K562 (cell line): ENCODE measurements at regions not wholly inside any gene's neighbourhood (a gene's known extent, or its start where the extent isn't known, plus 50 kb on each side); places are given as distances from the start of the nearest gene placed in this dataset.

Source experiments
- ATAC-seq: fragments of 200-7000 bp; cut with Tn5 transposase; 3 replicates; pipeline ENCODE4 v1.9.1; 2020; ENCODE audit warnings: moderate library complexity
- BruUV-seq: library from RNA; stranded (reverse); fragments of 400-500 nt; replicated peaks from 2 replicates; lab custom pipeline; 2021; lab: Mats Ljungman, UMichigan
- CTCF ChIA-PET: fragments of 300-600 bp; formaldehyde crosslinking; extraction: SDS; loops from one replicate; lab custom pipeline; 2021; ENCODE audit warnings: low intra/inter-chr PET ratio; lab: Yijun Ruan, JAX
- POLR2A ChIA-PET: fragments of 300-600, 350-650 bp; sonication (Branson Sonifier 250); formaldehyde crosslinking; extraction: SDS; loops from one replicate; lab custom pipeline; 2021; ENCODE audit warnings: antibody characterized with exemption, inconsistent platforms; lab: Yijun Ruan, JAX
- DNase-seq, 4 experiments: peaks; one replicate each; pipeline versions ENCODE4 v3.0.0 to v3.0.0-alpha.2; 2011 to 2018; ENCODE audit warnings: low spot score in 3 of 4, mixed read lengths in 3 of 4; ENCODE audit errors: extremely low read depth in 1 of 4
- FAIRE-seq: peaks from 2 replicates; lab custom pipeline; 2011; peaks lifted over from hg19 to GRCh38; lab: Jason Lieb, UNC
- H2AFZ ChIP-seq: 2 replicates; pipeline ENCODE4 v1.6.0; 2011; ENCODE audit warnings: low read depth, low read length, control low read depth, inconsistent platforms
- H3K27ac ChIP-seq: fragments of 200-600 bp; 3 replicates; pipeline ENCODE4 v1.8.0; 2011; ENCODE audit warnings: low read depth, mild to moderate bottlenecking, control low read depth, inconsistent platforms, low read length, moderate library complexity, mixed read lengths; ENCODE audit errors: extremely low read depth
- H3K27me3 ChIP-seq, 2 experiments: fragments of 300-600 bp in 1 of 2; 2 replicates in 1 of 2; 3 replicates in 1 of 2; pipeline versions ENCODE4 v1.6.0 to v1.8.0; 2011; ENCODE audit warnings: inconsistent platforms in 2 of 2, low read length in 2 of 2, mild to moderate bottlenecking in 1 of 2, mixed read lengths in 1 of 2, moderate library complexity in 1 of 2; ENCODE audit not compliant: control insufficient read depth in 2 of 2, insufficient read depth in 2 of 2
- H3K36me3 ChIP-seq: fragments of 300-600 bp; 3 replicates; pipeline ENCODE4 v1.8.0; 2011; ENCODE audit warnings: mild to moderate bottlenecking, low read length, inconsistent platforms; ENCODE audit not compliant: control insufficient read depth, insufficient read depth
- H3K4me1 ChIP-seq, 2 experiments: fragments of 200-600 bp in 1 of 2; replicated peaks in 1 of 2; 2 replicates in 1 of 2; 3 replicates in 1 of 2; pipeline versions ENCODE4 v1.5.1 to v1.8.0; 2011; ENCODE audit warnings: inconsistent platforms in 2 of 2, low read length in 2 of 2, mild to moderate bottlenecking in 1 of 2, mixed read lengths in 1 of 2, moderate library complexity in 1 of 2; ENCODE audit not compliant: control insufficient read depth in 2 of 2, insufficient read depth in 2 of 2
- H3K4me2 ChIP-seq: 2 replicates; pipeline ENCODE4 v1.6.1; 2011; ENCODE audit warnings: low read length, control low read depth, inconsistent platforms, mixed read lengths; ENCODE audit not compliant: insufficient read depth
- H3K4me3 ChIP-seq: fragments of 200-600 bp; sonication (generic), shearing (Covaris generic); 2 replicates; pipeline ENCODE4 v1.5.1; 2016; ENCODE audit warnings: control low read depth, inconsistent platforms
- H3K79me2 ChIP-seq: fragments of 200-600 bp; 3 replicates; pipeline ENCODE4 v1.8.0; 2011; ENCODE audit warnings: low read length, inconsistent platforms; ENCODE audit not compliant: control insufficient read depth, insufficient read depth
- H3K9ac ChIP-seq, 2 experiments: 2 replicates each; pipeline versions ENCODE4 v1.6.0 to v1.6.1; 2011; ENCODE audit warnings: low read depth in 2 of 2, low read length in 2 of 2, control low read depth in 1 of 2, inconsistent platforms in 1 of 2, mild to moderate bottlenecking in 1 of 2, mixed read lengths in 1 of 2; ENCODE audit not compliant: insufficient read depth in 1 of 2
- H3K9me1 ChIP-seq: one replicate; pipeline ENCODE4 v1.6.0; 2011; ENCODE audit warnings: inconsistent platforms, mild to moderate bottlenecking, low read length, moderate library complexity; ENCODE audit not compliant: control insufficient read depth, insufficient read depth
- H3K9me3 ChIP-seq: replicated peaks from 2 replicates; pipeline ENCODE4 v1.5.1; 2011; ENCODE audit warnings: low read depth, low read length, inconsistent platforms; ENCODE audit not compliant: control insufficient read depth, insufficient read depth
- H4K20me1 ChIP-seq: replicated peaks from 2 replicates; pipeline ENCODE4 v1.6.1; 2011; ENCODE audit warnings: low read length, inconsistent platforms, mixed read lengths; ENCODE audit not compliant: control insufficient read depth, insufficient read depth
- CHAMP1 ChIP-seq: fragments of 450-650 bp; IDR thresholded peaks from 2 replicates; pipeline ENCODE4 v1.6.1; 2016; ENCODE audit warnings: mild to moderate bottlenecking
- MLX ChIP-seq, 2 experiments: fragments of 450-650 bp in 1 of 2; sonication (generic) in 1 of 2; formaldehyde crosslinking; conservative IDR thresholded peaks; 2 replicates each; pipeline versions ENCODE4 v1.4.0 to v1.8.1; 2020 to 2022; ENCODE audit warnings: mild to moderate bottlenecking in 1 of 2, missing genetic modification reagents in 1 of 2
- NR2C2 ChIP-seq, 2 experiments: fragments of 200-800 bp in 1 of 2; sonication (Bioruptor generic) in 1 of 2; sonication (generic) in 1 of 2; formaldehyde crosslinking in 1 of 2; IDR thresholded peaks; 2 replicates each; pipeline versions ENCODE4 v1.6.1 to v1.8.0; 2016 to 2022; ENCODE audit warnings: mild to moderate bottlenecking in 1 of 2, missing compliant biosample characterization in 1 of 2, missing genetic modification characterization in 1 of 2, missing genetic modification reagents in 1 of 2
- TEAD4 ChIP-seq, 2 experiments: sonication (generic) in 1 of 2; formaldehyde crosslinking in 1 of 2; IDR thresholded peaks; 2 replicates each; pipeline versions ENCODE4 v1.6.1 to v1.8.0; 2012 to 2022; ENCODE audit warnings: borderline replicate concordance in 1 of 2, inconsistent platforms in 1 of 2, low read length in 1 of 2, mild to moderate bottlenecking in 1 of 2, missing genetic modification reagents in 1 of 2
- ZNF277 ChIP-seq: fragments of 250-450 bp; sonication (Bioruptor Pico); IDR thresholded peaks from 2 replicates; pipeline ENCODE4 v1.8.0; 2022; ENCODE audit warnings: inconsistent platforms, mild to moderate bottlenecking, moderate library complexity, borderline replicate concordance
- ZNF586 ChIP-seq: fragments of 450-650 bp; formaldehyde crosslinking; conservative IDR thresholded peaks from 2 replicates; pipeline ENCODE4 v1.4.0; 2020; ENCODE audit warnings: mild to moderate bottlenecking, moderate library complexity
- whole genome bisulfite sequencing: fragments of 100-300 bp; shearing (Covaris generic); methylation state at CpG from one replicate; pipeline ENCODE4 v1.1.6; 2016; ENCODE audit warnings: low coverage, mixed read lengths; ENCODE audit not compliant: insufficient coverage; ENCODE audit errors: missing lambda C conversion rate; 5-methylcytosine and 5-hydroxymethylcytosine counted together
- in situ Hi-C: fragments of 300-500 bp; cut with MboI; formaldehyde crosslinking; loops from 4 replicates; pipeline ENCODE4 v1.15.0; 2018; ENCODE audit warnings: inconsistent platforms, mixed read lengths
- intact Hi-C: fragments of 100-400 bp; cut with micrococcal nuclease; formaldehyde crosslinking; loops from 2 replicates; pipeline ENCODE4 v1.14.2; 2022

- Histone ChIP-seq H4K20me1 (no peaks in the 10 kb centered on the region), H3K9me1 (no peaks in the 10 kb centered on the region), H3K9ac (no peak overlapping the region), H3K9me3 (no peaks in the 10 kb centered on the region), H3K27me3 (peaks cover 2 to 4% of the 10 kb centered on the region in 2 experiments; a peak in 1 of 5 replicates), H3K27ac (no peak overlapping the region), H3K79me2 (no peaks in the 10 kb centered on the region), H3K36me3 (no peaks in the 10 kb centered on the region), H3K4me2 (no peak overlapping the region), H3K4me1 (no peaks in the 10 kb centered on the region), H2AFZ (no peak overlapping the region), H3K4me3 (no peak overlapping the region)
- in situ Hi-C loops (no loop called here), intact Hi-C loops (no loop called here)
- ChIA-PET POLR2A (no interaction called here), CTCF (no interaction called here)
- ATAC-seq (no peak), DNase-seq (no peak), FAIRE-seq (no peak)
- BruUV-seq, result no TSS peak
- TF ChIP-seq CHAMP1 (no peak), TEAD4 (IDR thresholded peaks at IDR 0.05; ENCODE audit: low read length) (no peak), TEAD4 (CRISPR knock-in tag; IDR thresholded peaks at IDR 0.05; ENCODE audit: borderline replicate concordance) (no peak), NR2C2 (CRISPR knock-in tag; IDR thresholded peaks at IDR 0.05) (no peak), NR2C2 (tag; IDR thresholded peaks at IDR 0.05) (no peak), MLX (CRISPR knock-in tag; conservative IDR thresholded peaks at IDR 0.05) (no peak), ZNF277 (CRISPR knock-in tag) (no peak), ZNF586 (no peak)
- 3% methylated on average over 2 of the region's 2 CpGs for WGBS
Measured at GRCh38 chr1:219825355-219825754, 103.0 kb downstream of the SLC30A10 start.
